ENCODE measurements at regions not wholly inside any gene's neighbourhood (a gene's known extent, or its start where the extent isn't known, plus 50 kb on each side); places are given as distances from the start of the nearest gene placed in this dataset.

GRCh38 chr4:126004941-126005340 lies 690.2 kb downstream of the FAT4 start:
- TF ChIP-seq POU6F1 (CRISPR knock-in tag; IDR thresholded peaks at IDR 0.05; ENCODE audit: borderline replicate concordance, low read depth) (no peak), RARB (CRISPR knock-in tag; IDR thresholded peaks at IDR 0.05) (no peak), ARNTL (CRISPR knock-in tag; IDR thresholded peaks at IDR 0.05; ENCODE audit: borderline replicate concordance, low read depth) (no peak), ZNF8 (CRISPR knock-in tag; IDR thresholded peaks at IDR 0.05) (no peak), ZC3H10 (CRISPR knock-in tag; IDR thresholded peaks at IDR 0.05) (no peak), TSHZ2 (CRISPR knock-in tag; IDR thresholded peaks at IDR 0.05) (no peak), ZFP30 (CRISPR knock-in tag; IDR thresholded peaks at IDR 0.05) (no peak), TOX (CRISPR knock-in tag; IDR thresholded peaks at IDR 0.05; ENCODE audit: borderline replicate concordance) (no peak), GLIS3 (CRISPR knock-in tag; IDR thresholded peaks at IDR 0.05) (no peak), SNAI2 (CRISPR knock-in tag; IDR thresholded peaks at IDR 0.05) (no peak), CSDC2 (CRISPR knock-in tag; IDR thresholded peaks at IDR 0.05) (no peak), CSRNP3 (CRISPR knock-in tag; IDR thresholded peaks at IDR 0.05) (no peak), ZFP3 (CRISPR knock-in tag; IDR thresholded peaks at IDR 0.05) (no peak), CREB5 (CRISPR knock-in tag; IDR thresholded peaks at IDR 0.05; ENCODE audit: low read depth) (no peak), PATZ1 (CRISPR knock-in tag; IDR thresholded peaks at IDR 0.05; ENCODE audit: borderline replicate concordance) (no peak), OSR1 (CRISPR knock-in tag; IDR thresholded peaks at IDR 0.05) (no peak)
- ATAC-seq = peak; percentile 87

- TF ChIP-seq CSRNP3 (CRISPR knock-in tag; IDR thresholded peaks at IDR 0.05) (no peak), ZFP30 (CRISPR knock-in tag; IDR thresholded peaks at IDR 0.05) (no peak)
- ATAC-seq = no peak
Observed at GRCh38 chr4:126007142-126007541, 692.4 kb downstream of the FAT4 start.

GRCh38 chr4:126012691-126013290 lies 698.0 kb downstream of the FAT4 start:
- ATAC-seq = no peak
- no peak for TF ChIP-seq ZNF70 (CRISPR knock-in tag; IDR thresholded peaks at IDR 0.05)
- TF ChIP-seq TCF4 (CRISPR knock-in tag; IDR thresholded peaks at IDR 0.05; ENCODE audit: borderline replicate concordance) = no peak
- TF ChIP-seq BACH2 (CRISPR knock-in tag; IDR thresholded peaks at IDR 0.05; ENCODE audit: borderline replicate concordance) = no peak
